Heart right ventricle (tissue), 16 donors: ENCODE measurements at regions not wholly inside any gene's neighbourhood (a gene's known extent, or its start where the extent isn't known, plus 50 kb on each side); places are given as distances from the start of the nearest gene placed in this dataset.

Source experiments
- ATAC-seq, 8 donors: fragments of 200-7000 bp; cut with Tn5 transposase; one replicate each; pipeline ENCODE4 v1.9.1; 2020; ENCODE audit warnings: mild to moderate bottlenecking in 8 of 8, moderate library complexity in 8 of 8, moderate number of reproducible peaks in 1 of 8
- DNase-seq, 2 donors: peaks; one replicate each; pipeline ENCODE4 v3.0.0-alpha.2; 2020
- H3K27ac ChIP-seq, 10 donors: fragments of 200-600 bp; sonication (generic) in 2 of 10; one replicate each; pipeline versions ENCODE4 v1.5.0 to v1.8.0; 2020 to 2022; ENCODE audit warnings: mild to moderate bottlenecking in 3 of 10
- H3K27me3 ChIP-seq, 7 donors: fragments of 200-600 bp; one replicate each; pipeline ENCODE4 v1.8.0; 2021 to 2022; ENCODE audit warnings: mild to moderate bottlenecking in 2 of 7
- H3K36me3 ChIP-seq, 9 donors: fragments of 200-600 bp; sonication (generic) in 1 of 9; one replicate each; pipeline versions ENCODE4 v1.5.0 to v1.8.0; 2020 to 2022; ENCODE audit warnings: mild to moderate bottlenecking in 2 of 9
- H3K4me1 ChIP-seq, 9 donors: fragments of 200-600 bp; sonication (generic) in 1 of 9; one replicate each; pipeline versions ENCODE4 v1.5.0 to v1.8.0; 2020 to 2022; ENCODE audit warnings: mild to moderate bottlenecking in 4 of 9
- H3K4me3 ChIP-seq, 10 donors: fragments of 200-600 bp; sonication (generic) in 2 of 10; one replicate each; pipeline versions ENCODE4 v1.5.0 to v1.8.0; 2020 to 2022; ENCODE audit warnings: mild to moderate bottlenecking in 7 of 10, moderate library complexity in 2 of 10
- H3K9me3 ChIP-seq, 11 donors: fragments of 200-600 bp in 10 of 11; sonication (generic) in 2 of 11; one replicate each; pipeline versions ENCODE4 v1.5.0 to v1.8.0; 2013 to 2022; ENCODE audit warnings: mild to moderate bottlenecking in 2 of 11, control low read depth in 1 of 11, moderate library complexity in 1 of 11
- CTCF ChIP-seq, 9 donors: fragments of 200-600 bp; sonication (generic) in 2 of 9; IDR thresholded peaks; one replicate each; pipeline versions ENCODE4 v1.5.0 to v1.8.0; 2021 to 2022; ENCODE audit warnings: antibody characterized with exemption in 9 of 9, mild to moderate bottlenecking in 5 of 9, moderate library complexity in 1 of 9
- WGBS, 2 donors: extraction: QIAGEN DNeasy Blood & Tissue Kit; methylation state at CpG; one replicate each; pipeline ENCODE4 v1.1.7; 2013; ENCODE audit warnings: inconsistent platforms in 1 of 2; 5-methylcytosine and 5-hydroxymethylcytosine counted together
- intact Hi-C, 10 donors: fragments of 100-400 bp; cut with DNase I; formaldehyde crosslinking; loops; one replicate each; pipeline versions ENCODE4 v1.11.1 to v1.14.2; 2022
- donor health status: Arrhythmogenic right ventricular cardiomyopathy.
- donor health status: ischemic (EF 13 %, LVEDD 7.1; RV severe dilation, severe dysfunction).
- donor health status: healthy with polysubstance abuse.
- donor health status: DM: no; HTN: yes; CAD: no.
- donor health status: DM: no; HTN: no; CAD: no.
- donor health status: ischemic (EF 25% LVEDD 6.9; RV normal size, moderate dysfunction).
- donor health status: ischemic (EF 25% LVEDD 5.7; RV mildly dilated, moderate dysfunction).
- donor health status: healthy.
- donor health status: DM: yes; HTN: yes; CAD: no.
- donor health status: Ischemic cardiomyopathy.
- donor health status: ischemic (EF 35%, LVEDD 5.7; RV mildly dilated, moderate dysfunction).
- donor health status: nonischemic (EF 11% LVEDD 7.7; RV severe dilation, severe dysfunction).
- donor health status: DM: yes; HTN: yes; CAD: no.
- donor health status: PGD.
- donor health status: ischemic (EF 29% LVEDD 5.4; RV normal size, mild dysfunction).
- donor health status: nonischemic (EF 23%, LVEDD 6.1; RV moderate dilation, normal function).

GRCh38 chrY:16981776-16982175 is 898.2 kb downstream of the CDY2B start:
- Histone ChIP-seq H3K9me3 (no peaks in the 10 kb centered on the region), H3K36me3 (no peaks in the 10 kb centered on the region), H3K27ac (no peak overlapping the region), H3K27me3 (no peaks in the 10 kb centered on the region), H3K4me3 (no peak overlapping the region), H3K4me1 (no peaks in the 10 kb centered on the region)
- TF ChIP-seq CTCF (IDR thresholded peaks at IDR 0.05), result no peak
- intact Hi-C loops, result no loop called here
- 75 to 77% methylated on average over 1 of the region's 1 CpG for WGBS, 2 donors
- DNase-seq, result peak in 1 of 2 donors; percentile 2
- ATAC-seq, result no peak

GRCh38 chrY:16959071-16959470 is 920.9 kb downstream of the CDY2B start:
- no peaks in the 10 kb centered on the region for H3K36me3 ChIP-seq
- H3K27ac ChIP-seq, result no peak overlapping the region
- H3K9me3 ChIP-seq, result no peaks in the 10 kb centered on the region
- TF ChIP-seq CTCF (IDR thresholded peaks at IDR 0.05), result no peak
- intact Hi-C loops, result no loop called here
- DNase-seq (no peak), ATAC-seq (no peak)
- no peak overlapping the region for H3K4me3 ChIP-seq
- no peaks in the 10 kb centered on the region for H3K27me3 ChIP-seq
- no peaks in the 10 kb centered on the region for H3K4me1 ChIP-seq
- WGBS, 2 donors, result 92 to 94% methylated on average over 6 of the region's 6 CpGs

- TF ChIP-seq CTCF (IDR thresholded peaks at IDR 0.05), result no peak
- DNase-seq (no peak), ATAC-seq (no peak)
- Histone ChIP-seq H3K27ac (no peak overlapping the region), H3K4me3 (no peak overlapping the region), H3K9me3 (peaks cover 0 to 3% (median 0%) of the 10 kb centered on the region in 11 donors), H3K36me3 (no peaks in the 10 kb centered on the region), H3K27me3 (no peaks in the 10 kb centered on the region), H3K4me1 (no peaks in the 10 kb centered on the region)
- intact Hi-C loops, result no loop called here
- 60 to 67% methylated on average over 1 of the region's 1 CpG for WGBS, 2 donors
Observed at GRCh38 chrY:16947221-16947620, 932.8 kb downstream of the CDY2B start.
